ENCODE measurements at regions not wholly inside any gene's neighbourhood (a gene's known extent, or its start where the extent isn't known, plus 50 kb on each side); places are given as distances from the start of the nearest gene placed in this dataset.

- no peak for TF ChIP-seq CTCF (IDR thresholded peaks at IDR 0.05 in 8 of 11, conservative IDR thresholded peaks at IDR 0.05 in 3 of 11)
- TF ChIP-seq POLR2A (IDR thresholded peaks at IDR 0.05) = no peak
Measured at GRCh38 chr18:6559296-6559695, 144.6 kb upstream of the L3MBTL4 start.
